ENCODE measurements at regions not wholly inside any gene's neighbourhood (a gene's known extent, or its start where the extent isn't known, plus 50 kb on each side); places are given as distances from the start of the nearest gene placed in this dataset.
A peak's percentile ranks its signal among the peaks of the same experiment; 100 is the strongest.

DNA sequence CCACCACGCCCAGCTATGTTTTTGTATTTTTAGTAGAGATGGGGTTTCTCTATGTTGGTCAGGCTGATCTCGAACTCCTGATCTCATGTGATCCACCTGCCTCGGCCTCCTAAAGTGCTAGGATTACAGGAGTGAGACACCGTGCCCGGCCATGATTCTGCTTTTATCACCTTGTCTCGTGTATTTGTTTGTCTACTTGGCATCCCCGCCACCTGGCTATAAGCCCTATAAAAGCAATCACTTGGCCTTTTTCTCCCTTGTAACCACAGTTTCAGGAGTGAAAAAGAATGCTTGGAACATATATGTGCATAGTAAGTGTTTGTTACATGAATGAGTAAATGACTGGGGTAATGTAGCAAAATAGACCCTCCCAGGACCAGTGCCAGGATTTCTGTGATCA, 77.5 kb upstream of the PAPOLG start:
- POLR2A ChIA-PET, result no interaction called here
- DNase-seq (no peak), ATAC-seq (ENCODE audit: low read depth) (no peak)
- Mint-ChIP-seq H3K36me3 (ENCODE audit: low read depth) (no peaks in the 10 kb centered on the region), H3K4me1 (peaks cover 3% of the 10 kb centered on the region), H3K27me3 (peaks cover 8% of the 10 kb centered on the region), H3K9me3 (no peaks in the 10 kb centered on the region), H3K27ac (no peak overlapping the region), H3K4me3 (no peak overlapping the region)
- TF ChIP-seq CTCF (IDR thresholded peaks at IDR 0.05), result no peak
- intact Hi-C loops (cut with micrococcal nuclease), result no loop called here
- CTCF ChIA-PET, result interaction anchor here (1.3 kb wide), 1 partner anchor 61 kb away, joined by 3 read pairs; no protein-coding TSS in a partner anchor

DNA sequence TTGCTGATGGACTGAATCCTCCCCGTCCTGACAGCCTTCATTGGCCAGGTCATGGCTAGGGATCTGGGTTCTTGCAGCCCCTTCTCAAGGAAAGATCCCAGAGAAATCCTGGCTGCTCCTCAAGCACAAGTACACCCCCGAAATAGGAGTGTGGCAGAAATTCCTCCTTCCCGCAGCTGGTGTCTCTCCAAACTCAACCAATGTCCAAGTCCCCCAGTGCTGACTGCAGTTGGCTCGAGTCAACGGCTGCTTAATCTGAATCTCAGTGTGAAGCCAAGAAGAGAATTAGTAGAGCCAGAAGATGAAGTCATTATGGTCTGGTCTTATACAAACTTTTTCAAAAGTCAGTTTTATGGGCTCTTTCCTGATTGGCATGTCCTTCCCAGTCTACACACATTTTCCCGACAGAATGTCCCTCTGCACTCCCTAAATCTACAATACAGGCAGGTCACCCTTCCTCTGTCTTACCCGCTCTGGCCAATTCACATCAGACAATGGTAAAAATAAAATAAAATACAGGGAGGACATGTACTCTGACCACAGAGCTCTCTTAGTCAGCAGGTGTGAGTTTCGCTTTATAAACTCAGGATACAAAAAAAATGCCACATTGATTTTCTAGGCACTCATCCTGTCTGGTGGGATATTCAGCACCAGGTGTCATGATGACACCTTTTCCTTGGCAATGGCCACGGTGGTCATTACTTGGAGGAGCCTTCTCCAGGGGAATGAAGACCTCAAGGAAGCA, 76.9 kb upstream of the PAPOLG start:
- no peak for TF ChIP-seq CTCF (IDR thresholded peaks at IDR 0.05)
- Mint-ChIP-seq H3K4me1 (peaks cover 3% of the 10 kb centered on the region), H3K27ac (no peak overlapping the region), H3K9me3 (no peaks in the 10 kb centered on the region), H3K27me3 (peaks cover 8% of the 10 kb centered on the region), H3K36me3 (ENCODE audit: low read depth) (no peaks in the 10 kb centered on the region), H3K4me3 (no peak overlapping the region)
- ATAC-seq (ENCODE audit: low read depth) (no peak), DNase-seq (no peak)
- CTCF ChIA-PET, result no interaction called here
- POLR2A ChIA-PET, result no interaction called here
- intact Hi-C loops (cut with micrococcal nuclease), result no loop called here

DNA sequence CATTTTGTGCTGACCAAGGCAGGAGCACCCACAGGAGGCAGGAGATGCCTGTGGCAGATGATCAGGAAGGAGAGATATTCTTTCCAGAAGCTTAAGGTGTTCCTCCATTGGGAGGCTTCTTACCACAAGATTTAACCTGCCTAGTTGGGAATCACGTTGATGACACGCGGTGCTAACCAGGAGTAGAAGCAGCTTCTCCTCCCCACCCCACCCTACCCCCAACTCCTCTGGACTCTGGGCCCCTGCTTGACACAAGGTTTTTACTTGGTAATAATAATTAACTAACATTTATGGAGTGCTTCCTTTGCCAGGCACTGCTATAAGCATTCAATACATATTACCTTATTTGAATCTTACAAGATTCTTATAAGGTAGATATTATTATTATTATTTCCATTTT, 62.5 kb upstream of the PAPOLG start:
- Mint-ChIP-seq H3K27ac (no peak overlapping the region), H3K36me3 (ENCODE audit: low read depth) (no peaks in the 10 kb centered on the region), H3K4me1 (no peaks in the 10 kb centered on the region), H3K27me3 (peaks cover 9% of the 10 kb centered on the region), H3K4me3 (no peak overlapping the region), H3K9me3 (no peaks in the 10 kb centered on the region)
- no peak for TF ChIP-seq CTCF (IDR thresholded peaks at IDR 0.05)
- no peak for ATAC-seq (ENCODE audit: low read depth)
- ChIA-PET CTCF (interaction anchor here (0.6 to 1.0 kb wide), 2 partner anchors 111 to 1976 kb away, joined by 3 read pairs; no protein-coding TSS in a partner anchor), POLR2A (no interaction called here)
- DNase-seq, result no peak
- intact Hi-C loops (cut with micrococcal nuclease), result no loop called here

DNA sequence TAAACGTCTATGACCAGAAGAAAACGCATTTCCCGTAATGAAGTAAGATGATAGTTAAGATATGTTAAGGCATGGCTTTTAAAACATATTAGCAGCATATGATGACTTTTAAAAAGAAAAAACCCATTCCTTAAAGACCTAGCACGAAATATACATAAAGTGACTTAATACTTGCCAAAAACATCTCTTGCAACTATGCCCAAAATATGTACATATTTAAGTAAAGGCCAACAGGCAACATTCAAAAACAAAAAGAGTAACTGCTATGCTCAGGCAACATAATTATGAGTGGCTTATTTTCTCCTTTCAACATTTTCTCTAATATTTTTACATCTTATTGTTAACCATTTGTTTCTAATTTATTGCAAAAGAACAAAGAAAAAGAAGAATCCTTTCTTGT, 60.3 kb upstream of the PAPOLG start:
- DNase-seq (no peak), ATAC-seq (ENCODE audit: low read depth) (no peak)
- Mint-ChIP-seq H3K27ac (no peak overlapping the region), H3K4me3 (no peak overlapping the region), H3K9me3 (no peaks in the 10 kb centered on the region), H3K36me3 (ENCODE audit: low read depth) (no peaks in the 10 kb centered on the region), H3K4me1 (peaks cover 2% of the 10 kb centered on the region), H3K27me3 (peaks cover 9% of the 10 kb centered on the region)
- intact Hi-C loops (cut with micrococcal nuclease), result no loop called here
- ChIA-PET CTCF (interaction anchor here (0.7 to 1.5 kb wide), 2 partner anchors 9 to 12 kb away, joined by 3 to 5 read pairs; no protein-coding TSS in a partner anchor), POLR2A (no interaction called here)
- TF ChIP-seq CTCF (IDR thresholded peaks at IDR 0.05), result no peak

- no peak for TF ChIP-seq CTCF (IDR thresholded peaks at IDR 0.05)
- intact Hi-C loops (cut with micrococcal nuclease), result loop anchor here (10.0 kb wide), 1 partner anchor 515 kb away; no protein-coding TSS in a partner anchor
- Mint-ChIP-seq H3K9me3 (no peaks in the 10 kb centered on the region), H3K27me3 (no peaks in the 10 kb centered on the region), H3K4me3 (no peak overlapping the region), H3K27ac (no peak overlapping the region), H3K36me3 (ENCODE audit: low read depth) (no peaks in the 10 kb centered on the region), H3K4me1 (peaks cover 2% of the 10 kb centered on the region)
- DNase-seq (no peak), ATAC-seq (ENCODE audit: low read depth) (peak; percentile 42)
- POLR2A ChIA-PET, result no interaction called here
- CTCF ChIA-PET, result no interaction called here
These were observed 56.5 kb upstream of the PAPOLG start for GRCh38 chr2:60699617-60700016.
